Inflammatory macrophage treated with lipopolysaccharide for 1 hour (primary cell): ENCODE measurements at regions not wholly inside any gene's neighbourhood (a gene's known extent, or its start where the extent isn't known, plus 50 kb on each side); places are given as distances from the start of the nearest gene placed in this dataset.

ENCODE experiments used
- DNase-seq, 2 donors: peaks; one replicate each; pipeline ENCODE4 v3.0.0-alpha.2; 2020 to 2022

DNA sequence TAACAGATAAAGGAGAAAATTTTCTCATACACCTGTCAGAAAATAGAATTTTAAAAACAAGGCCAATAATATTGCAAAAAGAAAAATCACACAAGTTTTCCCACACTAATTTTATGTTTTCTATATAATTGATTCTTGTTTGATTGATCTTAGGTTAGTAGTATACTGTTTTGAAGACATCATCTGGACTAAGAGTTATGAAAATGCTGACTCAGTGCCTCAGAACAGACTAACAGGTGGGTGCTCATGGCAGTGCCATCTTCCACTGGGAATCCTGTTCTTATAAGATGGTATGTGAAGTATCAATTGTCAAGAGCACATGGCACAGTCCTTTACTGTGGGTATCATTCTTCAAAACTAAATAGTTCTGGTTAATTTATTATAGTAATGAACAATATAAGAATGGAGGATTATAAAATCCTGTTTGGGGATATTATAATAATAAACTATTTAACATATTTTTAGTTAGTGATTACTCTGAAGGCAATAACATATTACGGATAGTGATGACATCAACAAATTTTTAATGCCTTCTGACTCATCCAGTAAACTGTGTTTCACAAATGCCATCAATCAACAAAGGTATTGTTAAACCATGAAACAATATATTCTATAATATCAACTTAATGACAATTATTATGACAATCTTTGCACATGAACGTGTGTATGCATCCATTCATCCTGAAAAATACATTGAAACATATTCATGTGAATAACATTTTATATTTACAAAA, 384.6 kb upstream of the KHDRBS2 start:
- no peak for DNase-seq

DNA sequence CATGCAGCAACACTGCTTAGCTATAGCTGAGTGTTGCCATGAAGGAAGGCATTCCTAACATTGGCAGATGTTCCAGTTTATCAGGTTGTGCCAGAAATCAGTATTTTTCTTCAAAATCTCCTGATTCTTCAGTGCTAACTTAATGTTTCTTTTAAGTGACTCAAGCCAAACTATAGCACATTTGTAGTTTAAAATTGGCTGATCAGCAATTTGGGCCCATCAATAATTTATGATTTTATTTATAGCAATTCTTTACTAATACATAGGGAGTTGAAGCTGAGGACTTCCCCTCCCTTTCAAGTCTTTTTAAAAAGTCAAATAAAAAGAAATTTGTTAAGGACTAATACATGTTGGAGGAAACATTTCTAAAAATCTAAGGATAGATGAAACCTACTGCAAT, 383.8 kb upstream of the KHDRBS2 start:
- DNase-seq = no peak

DNA sequence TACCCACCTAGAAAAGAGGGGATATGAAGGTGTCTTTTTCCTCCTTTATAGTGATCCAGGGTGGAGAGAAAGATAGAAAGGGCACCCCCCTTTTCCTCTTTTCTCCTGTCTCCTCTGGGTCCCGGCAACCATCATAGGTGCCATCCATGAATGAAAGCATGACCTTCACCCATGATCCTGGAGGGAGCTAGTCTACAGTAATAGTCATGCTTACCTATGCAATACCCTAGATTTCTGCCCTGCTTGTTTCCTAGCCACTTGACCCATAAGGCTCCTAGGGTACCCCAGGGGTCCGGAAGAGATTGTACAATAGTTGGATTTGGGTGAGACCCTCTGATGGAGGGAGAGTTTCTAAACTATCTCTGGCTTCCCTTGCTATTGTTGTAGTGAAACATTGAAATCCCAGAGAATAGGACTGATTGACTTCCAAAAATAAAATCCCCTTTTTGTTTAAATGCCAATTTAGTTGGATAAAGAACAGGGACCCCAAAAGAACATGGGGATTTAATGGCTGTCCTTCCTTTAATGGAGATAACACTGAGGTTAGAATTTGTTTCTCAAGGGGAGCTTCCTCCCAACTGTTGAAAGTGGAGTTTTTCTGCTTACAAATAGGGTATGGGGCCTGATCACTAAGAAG, 366.8 kb upstream of the KHDRBS2 start:
- no peak for DNase-seq

DNA sequence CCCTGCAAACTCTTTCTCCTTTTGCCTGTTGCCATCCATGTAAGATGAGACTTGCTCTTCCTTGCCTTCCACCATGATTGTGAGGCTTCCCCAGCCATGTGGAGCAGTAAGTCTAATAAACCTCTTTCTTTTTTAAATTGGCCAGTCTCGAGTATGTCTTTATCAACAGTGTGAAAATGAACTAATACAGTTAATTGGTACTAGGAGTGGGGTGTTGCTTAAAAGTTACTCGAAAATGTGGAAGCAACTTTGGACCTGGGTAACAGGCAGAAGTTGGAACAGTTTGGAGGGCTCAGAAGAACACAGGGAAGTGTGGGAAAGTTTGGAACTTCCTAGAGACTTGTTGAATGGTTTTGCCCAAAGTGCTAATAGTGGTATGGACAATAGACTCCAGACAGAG, 359.2 kb upstream of the KHDRBS2 start:
- no peak for DNase-seq

DNA sequence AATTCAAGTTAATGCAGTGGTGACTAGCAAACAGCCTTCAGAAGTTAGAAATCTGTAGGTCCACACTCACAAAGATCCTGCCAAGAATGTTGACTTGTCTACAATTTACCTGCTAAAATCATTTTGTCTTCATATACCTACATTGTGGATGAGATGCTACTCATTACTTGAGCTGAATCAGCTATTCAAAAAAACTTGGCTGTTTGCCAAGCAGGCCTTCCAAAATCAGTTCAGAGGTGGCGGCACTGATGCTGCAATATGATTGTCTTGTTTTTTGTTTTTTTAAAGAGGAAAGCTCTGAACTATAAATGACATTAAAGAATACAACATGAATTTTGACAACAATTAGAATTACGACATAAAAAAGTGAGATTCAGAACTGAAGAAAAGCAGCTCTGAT, 354.7 kb upstream of the KHDRBS2 start:
- no peak for DNase-seq

DNA sequence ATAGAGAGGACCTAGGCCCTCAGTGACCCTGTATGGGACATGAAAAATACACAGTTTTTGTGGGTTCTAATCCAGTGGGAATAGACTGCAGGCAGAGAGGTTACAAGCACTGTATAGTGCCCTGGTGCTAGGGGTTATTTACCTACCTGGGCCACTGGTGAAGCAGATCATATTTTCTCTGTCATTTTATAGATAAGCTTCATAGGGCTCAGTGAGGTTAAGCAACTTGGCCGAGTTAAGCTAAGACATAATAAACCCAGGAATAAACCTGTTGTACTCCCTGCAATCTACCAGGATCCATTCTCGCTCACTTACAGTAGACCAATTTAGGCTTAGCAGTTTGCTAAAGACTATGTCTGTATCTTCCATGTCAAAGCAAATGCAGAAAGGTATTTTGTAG, 340.6 kb upstream of the KHDRBS2 start:
- no peak for DNase-seq

DNA sequence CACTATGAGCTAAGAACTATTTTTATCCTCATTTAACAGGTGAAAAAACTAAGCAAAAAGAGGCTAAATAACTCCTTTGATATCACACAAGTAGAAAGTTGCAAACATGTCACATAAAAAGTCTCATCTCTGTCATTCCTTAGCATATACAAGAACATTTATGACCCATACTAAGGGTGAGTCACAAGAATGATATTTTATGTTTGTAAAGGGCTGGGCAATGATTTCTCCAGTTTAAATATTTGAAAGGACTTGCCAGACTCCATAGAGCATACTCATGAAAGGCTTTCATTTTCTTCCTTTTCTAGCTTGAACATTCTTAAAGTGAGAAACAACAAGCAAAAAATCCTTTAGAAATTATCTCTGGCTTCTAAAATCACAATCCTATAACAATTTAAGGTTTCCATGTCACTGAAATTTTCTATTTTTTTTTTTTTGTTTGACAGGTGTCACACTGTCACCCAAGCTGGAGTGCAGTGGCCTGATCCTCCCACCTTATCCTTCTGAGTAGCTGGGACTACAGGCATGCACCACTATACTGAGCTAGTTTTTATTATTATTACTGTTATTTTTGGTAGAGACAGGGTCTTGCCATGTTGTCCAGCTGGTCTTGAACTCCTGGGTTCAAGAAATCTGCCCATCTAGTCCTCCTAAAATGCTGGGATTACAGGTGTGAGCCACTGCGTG, 338.0 kb upstream of the KHDRBS2 start:
- no peak for DNase-seq

DNA sequence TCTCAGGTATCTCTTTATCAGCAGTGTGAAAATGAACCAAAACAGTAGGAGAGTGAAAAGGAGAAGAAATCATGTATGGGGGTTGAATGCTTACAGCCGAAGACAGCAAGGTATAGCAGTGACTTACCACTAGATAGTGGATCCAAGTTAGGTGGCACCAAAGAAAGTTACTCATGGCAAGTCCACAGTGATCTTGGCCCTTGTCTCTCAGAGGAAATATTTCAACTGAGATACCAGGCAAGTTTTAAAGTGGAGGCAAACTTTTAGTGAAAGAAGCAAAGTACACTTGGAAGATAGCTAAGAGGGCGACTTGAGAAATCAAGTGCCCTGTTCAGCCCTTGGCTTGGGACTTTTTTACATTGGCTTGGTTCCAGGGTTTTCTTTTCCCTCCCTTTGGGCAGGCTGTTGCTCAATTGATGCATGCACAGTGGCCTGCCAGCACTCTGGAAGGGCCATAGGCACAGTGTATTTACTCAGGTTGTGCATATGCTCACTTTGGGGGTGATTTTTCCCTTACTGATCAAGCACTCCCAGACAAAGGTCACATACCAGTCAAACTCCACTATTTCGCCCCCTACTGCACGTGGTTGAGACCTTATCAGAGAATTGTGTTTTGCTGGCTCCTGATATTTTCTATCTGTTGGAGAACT, 329.5 kb upstream of the KHDRBS2 start:
- DNase-seq = no peak

DNA sequence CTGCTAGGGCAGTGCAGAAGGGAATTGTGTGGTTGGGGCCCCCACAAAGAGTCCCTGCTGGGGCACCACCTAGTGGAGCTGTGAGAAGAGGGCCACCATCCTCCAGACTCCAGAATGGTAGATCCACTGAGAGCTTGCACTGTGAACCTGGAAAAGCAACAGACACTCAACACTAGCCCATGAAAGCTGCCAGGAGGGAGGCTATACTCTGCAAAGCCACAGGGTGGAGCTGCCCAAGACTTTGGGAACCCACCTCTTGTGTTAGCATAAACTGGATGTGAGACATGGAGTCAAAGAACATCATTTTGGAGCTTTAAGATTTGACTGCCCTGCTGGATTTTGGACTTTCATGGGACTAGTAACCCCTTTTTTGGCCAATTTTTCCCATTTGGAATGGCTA, 328.4 kb upstream of the KHDRBS2 start:
- no peak for DNase-seq

DNA sequence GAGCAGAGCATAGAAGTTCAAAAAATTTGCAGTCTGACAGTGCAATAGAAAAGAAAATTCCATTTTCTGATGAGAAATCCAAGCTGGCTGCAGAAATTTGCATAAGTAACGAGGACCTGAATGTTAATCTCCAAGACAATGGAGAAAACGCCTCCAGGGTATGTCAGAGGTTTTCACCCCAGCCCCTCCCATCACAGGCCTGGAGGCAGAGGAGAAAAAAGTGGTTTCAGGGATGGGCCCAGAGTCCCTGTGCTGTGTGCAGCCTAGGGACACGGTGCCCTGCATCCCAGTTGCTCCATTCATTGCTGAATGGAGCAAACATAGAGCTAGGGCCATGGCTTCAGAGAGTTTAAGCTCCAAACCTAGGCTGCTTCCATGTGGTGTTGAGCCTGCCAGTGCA, 327.9 kb upstream of the KHDRBS2 start:
- no peak for DNase-seq

DNA sequence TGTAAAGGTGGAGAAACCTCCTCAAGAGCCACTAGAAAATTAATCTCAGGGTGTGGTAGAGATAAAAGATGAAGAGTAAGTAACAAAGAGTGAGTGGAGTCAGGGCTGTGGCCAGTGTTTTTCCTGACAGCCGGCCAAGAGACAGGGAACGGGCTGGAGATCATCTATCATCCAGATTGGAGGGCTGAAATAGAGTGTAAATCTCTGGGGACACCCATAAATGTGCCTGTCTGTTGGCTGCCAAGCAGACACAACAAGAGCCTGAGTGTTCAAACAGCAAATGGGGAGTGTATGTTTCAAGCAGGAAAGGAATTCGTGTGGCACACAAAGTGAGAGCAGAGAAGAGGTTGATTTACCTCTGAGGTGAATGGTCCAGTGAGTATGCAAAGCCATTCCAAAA, 326.4 kb upstream of the KHDRBS2 start:
- no peak for DNase-seq

DNA sequence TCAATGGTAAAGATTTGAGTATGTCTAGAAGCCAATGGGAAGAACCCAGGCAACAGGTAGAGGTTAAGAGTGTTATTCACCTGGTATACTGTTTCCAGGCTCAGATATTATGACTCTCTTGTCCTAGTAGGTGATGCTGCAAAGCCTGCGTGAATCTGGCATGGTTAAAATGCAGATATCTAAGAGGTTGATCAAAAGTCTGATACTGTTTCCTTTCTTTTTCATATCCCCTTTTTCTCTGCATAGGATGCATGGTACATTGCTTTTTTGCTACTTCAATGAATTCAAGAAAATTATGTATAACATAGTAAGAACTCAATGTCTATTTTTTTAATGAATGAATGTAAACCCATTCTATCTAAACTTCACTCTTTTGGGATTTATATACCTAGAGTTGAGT, 284.3 kb upstream of the KHDRBS2 start:
- no peak for DNase-seq

DNA sequence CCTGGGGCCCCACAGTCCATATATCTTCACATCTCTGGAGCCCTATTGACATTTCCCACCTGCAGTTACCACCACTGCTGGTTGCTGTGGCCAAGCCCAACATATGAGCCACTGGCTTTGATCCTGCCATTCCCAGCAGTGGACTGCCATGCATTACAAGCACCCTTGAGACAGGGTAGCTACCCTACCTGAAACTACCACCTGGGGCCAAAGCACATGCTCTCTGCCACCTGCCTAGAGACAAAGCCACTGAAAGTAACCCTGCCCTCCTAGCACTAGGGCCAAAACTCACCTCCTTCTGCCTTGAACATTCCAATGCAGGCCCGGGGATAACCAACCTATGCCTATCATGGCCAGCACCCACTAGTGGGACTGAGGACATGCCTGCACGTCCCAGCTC, 255.5 kb upstream of the KHDRBS2 start:
- no peak for DNase-seq

DNA sequence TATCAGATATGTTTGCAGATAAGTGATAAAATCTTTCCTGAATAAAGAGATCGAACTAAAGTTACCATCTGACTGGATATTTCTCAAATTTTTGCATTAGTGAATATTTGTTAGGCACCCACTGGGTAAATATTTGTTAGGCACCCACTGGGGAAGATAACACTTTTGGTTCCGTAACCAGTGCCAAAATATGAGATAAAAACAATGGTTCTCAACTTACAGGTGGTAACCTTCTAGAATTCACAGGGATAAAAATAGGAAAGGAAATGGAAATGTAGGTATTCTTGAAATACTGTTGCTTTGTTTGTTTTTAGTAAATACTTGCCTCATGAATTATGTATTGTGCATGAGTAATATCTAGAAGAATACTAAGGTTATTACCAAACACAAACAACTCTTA, 245.0 kb upstream of the KHDRBS2 start:
- no peak for DNase-seq

DNA sequence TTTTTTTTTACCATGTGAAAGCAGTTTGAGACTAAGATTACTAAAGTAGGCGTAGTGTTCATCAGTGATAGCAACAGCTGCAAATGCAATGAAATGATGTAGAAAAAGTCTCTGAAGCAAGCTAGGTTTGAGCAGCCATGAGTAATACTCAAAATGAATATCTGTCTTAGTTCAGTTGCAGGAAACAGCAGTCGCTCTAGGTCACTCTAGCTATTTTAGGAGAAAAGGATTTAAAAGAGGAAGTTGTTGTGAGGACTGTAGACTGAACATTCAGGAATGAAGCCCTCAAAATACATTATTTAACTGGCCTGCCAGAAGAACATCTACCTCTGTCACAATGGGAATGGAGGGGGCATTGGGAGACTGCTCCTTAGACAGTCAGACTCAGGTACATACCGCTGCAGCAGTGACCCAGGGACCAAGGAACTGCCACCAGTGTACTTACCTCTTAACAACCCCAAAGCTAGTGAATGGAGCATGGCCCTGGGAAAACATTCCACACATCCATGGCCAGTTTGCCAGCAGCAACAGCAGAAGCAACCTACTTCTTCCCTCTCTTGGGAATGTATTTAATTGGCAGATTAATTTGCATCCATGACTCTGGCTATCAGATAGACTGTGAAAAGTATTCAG, 243.0 kb upstream of the KHDRBS2 start:
- no peak for DNase-seq

DNA sequence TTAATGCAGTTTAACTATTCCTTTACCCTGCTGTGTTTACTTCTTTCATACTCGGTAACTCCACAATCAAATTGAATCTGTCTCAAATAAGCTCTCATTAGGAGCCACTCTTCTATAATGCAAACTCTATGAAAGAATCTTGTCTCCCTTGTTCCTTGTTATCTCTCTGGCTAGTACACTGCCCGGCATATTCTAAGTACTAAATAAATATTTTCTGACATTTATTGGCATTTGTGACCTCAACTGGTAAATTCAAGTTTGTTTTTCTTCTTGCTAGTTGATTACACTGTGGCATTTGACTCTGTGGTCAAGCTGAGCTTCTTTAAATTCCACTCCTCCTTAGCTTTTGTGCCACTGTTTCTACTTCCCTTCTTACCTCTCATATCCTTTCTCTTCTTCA, 237.6 kb upstream of the KHDRBS2 start:
- DNase-seq = no peak

DNA sequence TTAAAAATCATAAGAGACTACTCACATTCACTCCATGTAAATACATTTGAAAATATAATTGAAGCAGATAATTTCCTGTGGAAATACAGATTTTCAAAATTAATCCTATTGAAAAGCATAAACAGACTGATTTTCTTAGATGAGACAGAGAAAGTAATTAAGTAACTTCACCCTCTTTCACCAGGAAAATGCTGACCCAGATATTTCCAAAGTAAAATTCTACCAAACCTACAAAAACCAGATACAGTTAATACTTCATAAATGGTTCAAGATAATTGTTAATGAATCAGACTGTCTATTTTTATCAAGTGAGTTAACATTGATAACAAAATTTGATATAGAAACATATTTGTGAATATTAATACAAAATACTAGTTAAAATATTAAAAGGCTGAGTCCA, 233.5 kb upstream of the KHDRBS2 start:
- no peak for DNase-seq

DNA sequence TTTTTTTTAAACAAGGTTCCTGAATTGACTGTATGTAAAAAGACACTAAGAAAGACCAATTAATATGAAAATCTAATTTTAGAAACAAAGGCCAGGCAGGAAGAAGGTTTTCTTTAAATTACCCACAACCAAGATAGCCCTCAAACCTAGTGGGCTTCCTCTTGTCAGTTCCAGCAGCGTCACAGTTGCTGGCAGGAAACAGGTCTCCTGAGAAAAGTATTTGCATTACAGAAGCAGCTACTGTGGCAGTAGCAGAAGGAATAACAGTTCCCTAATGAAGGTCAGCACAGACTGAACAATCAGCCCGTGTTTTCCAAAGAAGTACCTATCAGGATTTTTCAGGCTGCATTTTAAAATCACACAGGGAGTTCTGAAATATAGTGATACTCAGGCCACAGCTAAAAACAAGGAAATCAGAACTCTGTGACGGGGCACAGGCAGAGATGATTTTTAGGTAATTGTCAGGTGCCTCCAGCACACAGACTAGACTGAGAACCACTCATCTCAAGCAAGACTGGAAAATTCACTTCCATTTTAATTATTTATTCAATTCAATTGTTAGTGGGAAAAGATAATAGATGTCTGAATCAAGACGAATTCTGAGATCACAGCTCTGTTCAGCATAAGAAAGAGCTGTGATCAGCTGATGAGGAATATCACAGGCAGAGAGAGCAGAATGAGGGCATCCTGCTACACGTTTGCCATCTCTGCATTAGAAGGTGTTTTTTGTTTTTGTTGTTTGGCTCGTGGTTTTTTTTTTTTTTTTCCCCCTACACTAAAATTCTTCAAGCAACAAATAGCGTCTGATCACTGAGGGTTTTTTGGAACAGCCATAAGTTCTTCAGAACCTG, 230.5 kb upstream of the KHDRBS2 start:
- DNase-seq = no peak

DNA sequence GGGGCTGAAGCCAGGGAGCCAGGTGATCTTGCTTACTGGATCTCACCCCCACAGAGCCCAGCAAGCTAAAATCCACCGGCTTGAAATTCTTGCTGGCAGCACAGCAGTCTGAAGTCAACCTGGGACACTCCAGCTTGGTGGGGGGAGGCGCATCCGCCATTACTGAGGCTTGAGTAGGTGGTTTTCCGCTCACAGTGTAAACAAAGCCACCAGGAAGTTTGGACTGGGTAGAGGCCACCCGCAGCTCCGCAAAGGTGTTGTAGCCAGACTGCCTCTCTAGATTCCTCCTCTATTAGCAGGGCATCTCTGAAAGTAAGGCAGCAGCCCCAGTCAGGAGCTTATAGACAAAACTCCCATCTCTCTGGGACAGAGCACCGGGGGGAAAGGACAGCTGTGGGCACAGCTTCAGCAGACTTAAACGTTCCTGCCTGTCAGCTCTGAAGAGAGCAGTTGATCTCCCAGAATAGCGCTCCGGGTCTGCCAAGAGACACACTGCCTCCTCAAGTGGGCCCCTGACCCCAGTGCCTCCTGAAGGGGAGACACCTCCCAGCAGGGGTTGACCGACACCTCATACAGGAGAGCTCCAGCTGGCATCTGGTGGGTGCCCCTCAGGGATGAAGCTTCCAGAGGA, 206.3 kb upstream of the KHDRBS2 start:
- no peak for DNase-seq

DNA sequence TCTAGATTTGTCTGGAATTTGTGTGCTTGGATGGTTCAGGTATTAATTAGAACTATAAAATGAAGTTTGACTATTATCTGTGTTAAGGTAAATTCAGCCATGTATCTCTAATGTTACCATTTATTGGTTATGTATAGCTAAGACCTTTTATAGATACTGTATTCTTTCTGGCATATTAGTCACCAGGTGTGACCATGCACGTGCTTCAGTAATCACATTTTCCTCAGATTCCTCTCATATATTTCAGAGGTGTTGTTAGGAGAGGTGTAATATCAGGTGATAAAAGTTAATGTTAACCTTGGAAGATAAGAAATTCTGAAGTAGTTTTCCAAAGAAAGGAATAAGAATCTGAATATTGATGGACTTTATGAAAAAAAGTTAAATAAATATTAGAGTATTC, 194.5 kb upstream of the KHDRBS2 start:
- no peak for DNase-seq

DNA sequence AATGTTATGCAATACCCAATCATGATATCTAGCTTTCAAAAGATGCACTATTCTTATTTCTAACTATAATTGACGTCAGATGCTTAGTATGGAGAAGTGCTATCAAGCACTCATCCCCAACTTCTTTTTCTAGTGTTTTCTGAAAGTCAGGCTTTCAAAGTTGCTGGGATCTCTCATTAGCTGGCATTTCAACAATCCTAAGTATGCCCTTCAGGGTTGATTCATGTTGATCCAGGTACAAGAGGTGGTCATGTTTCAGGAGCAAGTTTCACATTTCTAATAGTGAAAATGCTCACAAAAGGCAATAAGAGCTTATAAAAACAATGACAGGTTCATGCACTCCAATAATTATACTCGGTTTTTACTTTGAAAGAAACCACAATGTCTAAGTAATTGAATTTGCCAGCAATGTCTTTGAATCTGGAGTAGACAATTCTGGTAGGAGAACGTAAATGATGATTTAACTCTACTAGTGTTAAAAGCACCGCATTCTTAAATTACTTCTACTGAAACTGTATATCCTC, 193.7 kb upstream of the KHDRBS2 start:
- DNase-seq = no peak

DNA sequence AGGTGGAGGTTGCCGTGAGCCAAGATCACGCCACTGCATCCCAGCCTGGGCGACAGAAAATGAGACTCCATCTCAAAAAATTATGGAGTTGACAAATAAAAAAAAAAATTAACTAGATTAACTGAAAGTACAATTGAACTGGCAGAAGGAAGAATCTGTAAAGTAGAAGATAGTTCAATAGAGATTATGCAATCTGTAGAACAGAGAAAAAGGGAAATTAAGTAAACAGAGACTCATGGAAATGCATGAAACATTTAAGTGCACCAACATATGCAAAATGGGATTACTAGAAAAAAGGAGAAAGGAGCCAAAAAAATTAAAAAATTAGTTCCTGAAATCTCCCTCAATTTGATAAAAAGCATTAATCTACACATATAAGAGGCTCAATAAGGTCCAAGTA, 188.8 kb upstream of the KHDRBS2 start:
- DNase-seq = no peak
